SK-N-SH (cell line): ENCODE measurements at regions not wholly inside any gene's neighbourhood (a gene's known extent, or its start where the extent isn't known, plus 50 kb on each side); places are given as distances from the start of the nearest gene placed in this dataset.
A peak's percentile ranks its signal among the peaks of the same experiment; 100 is the strongest.

Experiments
- CTCF ChIP-seq: fragments of 200-600 bp; sonication (generic); IDR thresholded peaks from 2 replicates; pipeline ENCODE4 v1.6.1; 2017; ENCODE audit warnings: antibody characterized with exemption, mild to moderate bottlenecking, moderate library complexity
- EP300 ChIP-seq, 2 experiments: IDR thresholded peaks; 2 replicates each; pipeline versions ENCODE4 v1.4.0 to v1.6.1; 2012; ENCODE audit warnings: borderline replicate concordance in 1 of 2, low read depth in 1 of 2, low read length in 1 of 2
- EZH2phosphoT487 ChIP-seq: fragments of 200-600 bp; sonication (generic); IDR thresholded peaks from 2 replicates; pipeline ENCODE4 v1.6.1; 2017; ENCODE audit warnings: low read depth, mixed run types, mild to moderate bottlenecking, antibody characterized with exemption, moderate library complexity, borderline replicate concordance
- GABPA ChIP-seq: IDR thresholded peaks from 2 replicates; pipeline ENCODE4 v1.4.0; 2012; ENCODE audit warnings: low read depth, mild to moderate bottlenecking
- IRF3 ChIP-seq: fragments of 150-350 bp; IDR thresholded peaks from 2 replicates; pipeline ENCODE4 v1.6.1; 2016; ENCODE audit warnings: mild to moderate bottlenecking, low read depth, low read length
- NRF1 ChIP-seq: IDR thresholded peaks from 2 replicates; pipeline ENCODE4 v1.6.1; 2012; ENCODE audit warnings: low read depth, mild to moderate bottlenecking, low read length
- PBX3 ChIP-seq: IDR thresholded peaks from 2 replicates; pipeline ENCODE4; 2012
- POLR2AphosphoS5 ChIP-seq: IDR thresholded peaks from 2 replicates; pipeline ENCODE4 v1.6.1; 2012; ENCODE audit warnings: low read depth, low read length
- REST ChIP-seq: IDR thresholded peaks from 2 replicates; pipeline ENCODE4 v1.6.1; 2012; ENCODE audit warnings: mild to moderate bottlenecking, low read depth, low read length, moderate library complexity
- RFX5 ChIP-seq: IDR thresholded peaks from 2 replicates; pipeline ENCODE4 v1.6.1; 2012; ENCODE audit warnings: mild to moderate bottlenecking, improper control_type of control experiment, low read length
- SIN3A ChIP-seq: IDR thresholded peaks from 2 replicates; pipeline ENCODE4 v1.6.1; 2012; ENCODE audit warnings: low read depth, mild to moderate bottlenecking, low read length, moderate library complexity, borderline replicate concordance
- SMC3 ChIP-seq: IDR thresholded peaks from 2 replicates; pipeline ENCODE4 v1.6.1; 2012; ENCODE audit warnings: low read depth, low read length, improper control_type of control experiment
- TAF1 ChIP-seq: IDR thresholded peaks from 2 replicates; pipeline ENCODE4 v1.6.1; 2012; ENCODE audit warnings: low read depth, mild to moderate bottlenecking, low read length, moderate library complexity, borderline replicate concordance

- no peak for TF ChIP-seq RFX5
- TF ChIP-seq REST, result no peak
- TF ChIP-seq GABPA, result no peak
- no peak for TF ChIP-seq CTCF
- no peak for TF ChIP-seq POLR2AphosphoS5
- no peak for TF ChIP-seq NRF1
- no peak for TF ChIP-seq SIN3A
- TF ChIP-seq EP300 (IDR thresholded peaks at IDR 0.05; ENCODE audit: borderline replicate concordance in 1 of 2, low read depth in 1 of 2, low read length in 1 of 2), result no peak
- no peak for TF ChIP-seq EZH2phosphoT487
- peak; percentile 38; the same call in 1 of the 2 replicates for TF ChIP-seq PBX3
- no peak for TF ChIP-seq TAF1
- TF ChIP-seq SMC3, result no peak
- no peak for TF ChIP-seq IRF3
Measured at GRCh38 chr15:35141743-35142471, 56.8 kb upstream of the NANOGP8 start.
